ENCODE measurements at regions not wholly inside any gene's neighbourhood (a gene's known extent, or its start where the extent isn't known, plus 50 kb on each side); places are given as distances from the start of the nearest gene placed in this dataset.
"Not testable (repeated sequence)": the region's sequence is repeated elsewhere in the genome, so short reads cannot be mapped to it uniquely, and the experiment has no call there.

- Histone ChIP-seq H3K27ac (no peak overlapping the region), H3K4me3 (no peak overlapping the region), H3K9me3 (no peaks in the 10 kb centered on the region), H3K36me3 (no peaks in the 10 kb centered on the region), H3K4me1 (peaks cover 5% of the 10 kb centered on the region), H3K27me3 (no peaks in the 10 kb centered on the region)
- DNase-seq (ENCODE audit: extremely low spot score in 2 of 2), result no peak
- intact Hi-C loops (cut with DNase I), result no loop called here
- TF ChIP-seq POLR2A (IDR thresholded peaks at IDR 0.05) (no peak), POLR2AphosphoS5 (IDR thresholded peaks at IDR 0.05; ENCODE audit: insufficient read depth in 1 of 2, low read depth in 1 of 2) (no peak)
- TF ChIP-seq, protein P1, sequence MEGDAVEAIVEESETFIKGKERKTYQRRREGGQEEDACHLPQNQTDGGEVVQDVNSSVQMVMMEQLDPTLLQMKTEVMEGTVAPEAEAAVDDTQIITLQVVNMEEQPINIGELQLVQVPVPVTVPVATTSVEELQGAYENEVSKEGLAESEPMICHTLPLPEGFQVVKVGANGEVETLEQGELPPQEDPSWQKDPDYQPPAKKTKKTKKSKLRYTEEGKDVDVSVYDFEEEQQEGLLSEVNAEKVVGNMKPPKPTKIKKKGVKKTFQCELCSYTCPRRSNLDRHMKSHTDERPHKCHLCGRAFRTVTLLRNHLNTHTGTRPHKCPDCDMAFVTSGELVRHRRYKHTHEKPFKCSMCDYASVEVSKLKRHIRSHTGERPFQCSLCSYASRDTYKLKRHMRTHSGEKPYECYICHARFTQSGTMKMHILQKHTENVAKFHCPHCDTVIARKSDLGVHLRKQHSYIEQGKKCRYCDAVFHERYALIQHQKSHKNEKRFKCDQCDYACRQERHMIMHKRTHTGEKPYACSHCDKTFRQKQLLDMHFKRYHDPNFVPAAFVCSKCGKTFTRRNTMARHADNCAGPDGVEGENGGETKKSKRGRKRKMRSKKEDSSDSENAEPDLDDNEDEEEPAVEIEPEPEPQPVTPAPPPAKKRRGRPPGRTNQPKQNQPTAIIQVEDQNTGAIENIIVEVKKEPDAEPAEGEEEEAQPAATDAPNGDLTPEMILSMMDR (IDR thresholded peaks at IDR 0.05), result no peak
Measured at GRCh38 chr16:85529489-85530369, 83.4 kb upstream of the GSE1 start.

- Histone ChIP-seq H3K36me3 (no peaks in the 10 kb centered on the region), H3K4me1 (peaks cover 3% of the 10 kb centered on the region), H3K4me3 (no peak overlapping the region), H3K27me3 (no peaks in the 10 kb centered on the region), H3K9me3 (no peaks in the 10 kb centered on the region), H3K27ac (no peak overlapping the region)
- TF ChIP-seq, protein P1 (IDR thresholded peaks at IDR 0.05), result no peak
- TF ChIP-seq POLR2A (IDR thresholded peaks at IDR 0.05) (no peak), POLR2AphosphoS5 (IDR thresholded peaks at IDR 0.05; ENCODE audit: insufficient read depth in 1 of 2, low read depth in 1 of 2) (no peak)
- intact Hi-C loops (cut with DNase I), result no loop called here
- DNase-seq (ENCODE audit: extremely low spot score in 2 of 2), result no peak
Measured at GRCh38 chr16:85530370-85530739, 82.8 kb upstream of the GSE1 start.

- Histone ChIP-seq H3K36me3 (no peaks in the 10 kb centered on the region), H3K27ac (no peak overlapping the region), H3K9me3 (no peaks in the 10 kb centered on the region), H3K4me1 (peaks cover 15% of the 10 kb centered on the region), H3K4me3 (no peak overlapping the region), H3K27me3 (no peaks in the 10 kb centered on the region)
- TF ChIP-seq POLR2A (IDR thresholded peaks at IDR 0.05) (no peak), POLR2AphosphoS5 (IDR thresholded peaks at IDR 0.05; ENCODE audit: insufficient read depth in 1 of 2, low read depth in 1 of 2) (no peak)
- TF ChIP-seq, protein P1 (IDR thresholded peaks at IDR 0.05), result no peak
- no peak for DNase-seq (ENCODE audit: extremely low spot score in 2 of 2)
- intact Hi-C loops (cut with DNase I), result no loop called here
Measured at GRCh38 chr16:85531516-85531915, 81.6 kb upstream of the GSE1 start.

DNA sequence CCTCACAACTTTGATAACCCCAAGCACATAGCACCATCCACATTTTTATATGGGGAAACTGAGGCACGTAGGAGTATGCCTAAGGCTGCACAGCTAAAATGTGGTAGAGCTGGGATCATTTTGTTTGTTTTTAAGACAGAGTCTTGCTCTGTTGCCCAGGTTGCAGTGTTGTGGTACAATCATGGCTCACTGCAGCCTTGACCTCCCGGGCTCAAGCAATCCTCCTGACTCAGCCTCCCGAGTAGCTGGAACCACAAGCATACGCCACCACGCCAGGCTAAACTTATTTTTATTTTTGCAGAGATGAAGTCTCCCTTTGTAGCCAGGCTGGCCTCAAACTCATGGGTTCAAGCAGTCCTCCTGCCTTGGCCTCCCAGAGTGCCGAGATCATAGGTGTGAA, 81.0 kb upstream of the GSE1 start:
- intact Hi-C loops (cut with DNase I), result no loop called here
- no peak overlapping the region for H3K4me3 ChIP-seq
- no peak for DNase-seq (ENCODE audit: extremely low spot score in 2 of 2)
- no peak overlapping the region for H3K27ac ChIP-seq
- H3K36me3 ChIP-seq, result no peaks in the 10 kb centered on the region
- H3K27me3 ChIP-seq, result no peaks in the 10 kb centered on the region
- no peaks in the 10 kb centered on the region for H3K9me3 ChIP-seq
- H3K4me1 ChIP-seq, result peaks cover 21% of the 10 kb centered on the region
- TF ChIP-seq, protein P1 (IDR thresholded peaks at IDR 0.05), result no peak

GRCh38 chr16:85533593-85533992, 79.5 kb upstream of the GSE1 start:
- H3K36me3 ChIP-seq; H3K9me3 ChIP-seq; intact Hi-C loops (cut with DNase I); H3K27me3 ChIP-seq; H3K4me3 ChIP-seq; H3K27ac ChIP-seq; DNase-seq (ENCODE audit: extremely low spot score in 2 of 2): not testable (repeated sequence)
- H3K4me1 ChIP-seq, result peaks cover 21% of the 10 kb centered on the region

Measured in vagina (tissue), 2 donors.